HEK293 (cell line): ENCODE measurements at regions not wholly inside any gene's neighbourhood (a gene's known extent, or its start where the extent isn't known, plus 50 kb on each side); places are given as distances from the start of the nearest gene placed in this dataset.

Experiments
- CTCF ChIA-PET: fragments of 350-600 bp; formaldehyde crosslinking; extraction: SDS; loops from one replicate; lab custom pipeline; 2021; ENCODE audit warnings: antibody characterized with exemption; lab: Yijun Ruan, JAX
- POLR2A ChIA-PET: fragments of 300-600 bp; formaldehyde crosslinking; extraction: SDS; loops from one replicate; lab custom pipeline; 2020; ENCODE audit warnings: antibody characterized with exemption, inconsistent platforms; lab: Yijun Ruan, JAX
- H3K27ac ChIP-seq: fragments of 200-500 bp; sonication (Bioruptor generic); 2 replicates; pipeline ENCODE4 v1.5.1; 2014; ENCODE audit warnings: low read depth, low read length, control low read depth, inconsistent platforms; ENCODE audit errors: extremely low read depth
- H3K36me3 ChIP-seq, 2 experiments: fragments of 200-500 bp in 1 of 2; sonication (Bioruptor generic) in 1 of 2; 1 replicate in 1 of 2; 2 replicates in 1 of 2; pipeline ENCODE4 v1.5.1; 2014 to 2017; ENCODE audit warnings: inconsistent platforms in 2 of 2, low read length in 2 of 2; ENCODE audit not compliant: control insufficient read depth in 2 of 2, insufficient read depth in 1 of 2
- H3K4me1 ChIP-seq: fragments of 200-500 bp; sonication (Bioruptor generic); 2 replicates; pipeline ENCODE4 v1.5.1; 2014; ENCODE audit warnings: mild to moderate bottlenecking, low read length, inconsistent platforms; ENCODE audit not compliant: control insufficient read depth, insufficient read depth
- H3K4me3 ChIP-seq: 2 replicates; pipeline ENCODE4 v1.5.1; 2011; ENCODE audit warnings: low read depth, mild to moderate bottlenecking, control low read depth, low read length, moderate library complexity
- H3K9me3 ChIP-seq: fragments of 200-500 bp; sonication (Bioruptor generic); 2 replicates; pipeline ENCODE4 v1.5.1; 2014; ENCODE audit warnings: low read depth, low read length, inconsistent platforms; ENCODE audit not compliant: control insufficient read depth, insufficient read depth
- BCL11B ChIP-seq: fragments of 450-650 bp; formaldehyde crosslinking; IDR thresholded peaks from 2 replicates; pipeline ENCODE4 v1.5.1; 2016; ENCODE audit warnings: low read depth, missing biosample characterization, missing genetic modification characterization
- HOXA7 ChIP-seq: sonication (generic); formaldehyde crosslinking; IDR thresholded peaks from 2 replicates; pipeline ENCODE4 v1.8.1; 2022; ENCODE audit warnings: missing genetic modification reagents, borderline replicate concordance
- SCRT1 ChIP-seq: fragments of 450-650 bp; formaldehyde crosslinking; IDR thresholded peaks from 2 replicates; pipeline ENCODE4 v1.5.1; 2016; ENCODE audit warnings: missing biosample characterization, missing genetic modification characterization, borderline replicate concordance
- YY2 ChIP-seq: fragments of 450-650 bp; formaldehyde crosslinking; IDR thresholded peaks from 2 replicates; pipeline ENCODE4 v1.5.1; 2016; ENCODE audit warnings: missing biosample characterization, missing genetic modification characterization
- ZBTB21 ChIP-seq: fragments of 450-650 bp; formaldehyde crosslinking; IDR thresholded peaks from 2 replicates; pipeline ENCODE4 v1.5.1; 2017; ENCODE audit warnings: missing biosample characterization, missing genetic modification characterization
- ZBTB7A ChIP-seq: fragments of 450-650 bp; formaldehyde crosslinking; IDR thresholded peaks from 2 replicates; pipeline ENCODE4 v1.5.1; 2016; ENCODE audit warnings: low read depth, missing biosample characterization, missing genetic modification characterization
- ZFP69B ChIP-seq: fragments of 450-650 bp; formaldehyde crosslinking; IDR thresholded peaks from 2 replicates; pipeline ENCODE4 v1.5.1; 2016; ENCODE audit warnings: missing biosample characterization, missing genetic modification characterization
- ZNF10 ChIP-seq: fragments of 450-650 bp; formaldehyde crosslinking; IDR thresholded peaks from 2 replicates; pipeline ENCODE4 v1.5.1; 2017; ENCODE audit warnings: missing biosample characterization, missing genetic modification characterization
- ZNF114 ChIP-seq: fragments of 450-650 bp; formaldehyde crosslinking; IDR thresholded peaks from 2 replicates; pipeline ENCODE4 v1.5.0; 2017; ENCODE audit warnings: missing biosample characterization, missing genetic modification characterization
- ZNF121 ChIP-seq: fragments of 450-650 bp; formaldehyde crosslinking; IDR thresholded peaks from 2 replicates; pipeline ENCODE4 v1.5.1; 2016; ENCODE audit warnings: missing biosample characterization, missing genetic modification characterization
- ZNF132 ChIP-seq: fragments of 450-650 bp; formaldehyde crosslinking; IDR thresholded peaks from 2 replicates; pipeline ENCODE4 v1.5.1; 2017; ENCODE audit warnings: missing biosample characterization, missing genetic modification characterization, borderline replicate concordance
- ZNF157 ChIP-seq: fragments of 450-650 bp; formaldehyde crosslinking; IDR thresholded peaks from 2 replicates; pipeline ENCODE4 v1.5.1; 2016; ENCODE audit warnings: missing biosample characterization, missing genetic modification characterization
- ZNF19 ChIP-seq: fragments of 450-650 bp; formaldehyde crosslinking; IDR thresholded peaks from 2 replicates; pipeline ENCODE4; 2016; ENCODE audit warnings: missing biosample characterization, missing genetic modification characterization, low read depth
- ZNF211 ChIP-seq: fragments of 450-650 bp; formaldehyde crosslinking; IDR thresholded peaks from 2 replicates; pipeline ENCODE4 v1.5.1; 2016; ENCODE audit warnings: low read depth, missing biosample characterization, missing genetic modification characterization
- ZNF214 ChIP-seq: fragments of 450-650 bp; formaldehyde crosslinking; IDR thresholded peaks from 2 replicates; pipeline ENCODE4 v1.5.1; 2017; ENCODE audit warnings: missing biosample characterization, mild to moderate bottlenecking, missing genetic modification characterization, borderline replicate concordance
- ZNF292 ChIP-seq: fragments of 450-650 bp; formaldehyde crosslinking; IDR thresholded peaks from 2 replicates; pipeline ENCODE4 v1.5.1; 2016; ENCODE audit warnings: low read depth, missing biosample characterization, missing genetic modification characterization, borderline replicate concordance
- ZNF324 ChIP-seq: fragments of 450-650 bp; formaldehyde crosslinking; IDR thresholded peaks from 2 replicates; pipeline ENCODE4 v1.5.1; 2016; ENCODE audit warnings: missing biosample characterization, missing genetic modification characterization
- ZNF37A ChIP-seq: fragments of 450-650 bp; IDR thresholded peaks from 2 replicates; pipeline ENCODE4 v1.5.1; 2018; ENCODE audit warnings: missing biosample characterization, missing genetic modification characterization
- ZNF391 ChIP-seq: fragments of 450-650 bp; formaldehyde crosslinking; IDR thresholded peaks from 2 replicates; pipeline ENCODE4 v1.5.1; 2016; ENCODE audit warnings: low read depth, missing biosample characterization, missing genetic modification characterization, borderline replicate concordance
- ZNF394 ChIP-seq: fragments of 450-650 bp; formaldehyde crosslinking; IDR thresholded peaks from 2 replicates; pipeline ENCODE4 v1.5.1; 2016; ENCODE audit warnings: missing biosample characterization, missing genetic modification characterization, mild to moderate bottlenecking, moderate library complexity, borderline replicate concordance
- ZNF473 ChIP-seq: fragments of 450-650 bp; formaldehyde crosslinking; IDR thresholded peaks from 2 replicates; pipeline ENCODE4 v1.5.1; 2017; ENCODE audit warnings: missing biosample characterization, missing genetic modification characterization
- ZNF585B ChIP-seq: fragments of 450-650 bp; formaldehyde crosslinking; IDR thresholded peaks from 2 replicates; pipeline ENCODE4 v1.5.1; 2016; ENCODE audit warnings: missing biosample characterization, missing genetic modification characterization
- ZNF670 ChIP-seq: fragments of 450-650 bp; formaldehyde crosslinking; IDR thresholded peaks from 2 replicates; pipeline ENCODE4 v1.5.1; 2016; ENCODE audit warnings: missing biosample characterization, missing genetic modification characterization, low read depth
- ZNF776 ChIP-seq: fragments of 450-650 bp; formaldehyde crosslinking; IDR thresholded peaks from 2 replicates; pipeline ENCODE4 v1.5.0; 2017; ENCODE audit warnings: missing biosample characterization, missing genetic modification characterization, borderline replicate concordance
- TF ChIP-seq, protein P1 (sequence below): fragments of 450-650 bp; formaldehyde crosslinking; IDR thresholded peaks from 2 replicates; pipeline ENCODE4 v1.5.1; 2017; ENCODE audit warnings: missing biosample characterization, missing genetic modification characterization
- TF ChIP-seq, protein P2 (sequence below): fragments of 450-650 bp; formaldehyde crosslinking; IDR thresholded peaks from 2 replicates; pipeline ENCODE4 v1.5.1; 2016; ENCODE audit warnings: missing biosample characterization, missing genetic modification characterization
- TF ChIP-seq, protein P3 (sequence below): IDR thresholded peaks from 2 replicates; pipeline ENCODE4 v1.6.1; 2011; ENCODE audit warnings: mild to moderate bottlenecking, low read depth, low read length, borderline replicate concordance
- TF ChIP-seq, protein P4 (sequence below): fragments of 450-650 bp; formaldehyde crosslinking; IDR thresholded peaks from 2 replicates; pipeline ENCODE4 v1.5.1; 2016; ENCODE audit warnings: missing biosample characterization, missing genetic modification characterization
- TF ChIP-seq, protein P5 (sequence below): fragments of 450-650 bp; formaldehyde crosslinking; IDR thresholded peaks from 2 replicates; pipeline ENCODE4 v1.5.1; 2017; ENCODE audit warnings: missing biosample characterization, mild to moderate bottlenecking, missing genetic modification characterization, moderate library complexity

DNA sequence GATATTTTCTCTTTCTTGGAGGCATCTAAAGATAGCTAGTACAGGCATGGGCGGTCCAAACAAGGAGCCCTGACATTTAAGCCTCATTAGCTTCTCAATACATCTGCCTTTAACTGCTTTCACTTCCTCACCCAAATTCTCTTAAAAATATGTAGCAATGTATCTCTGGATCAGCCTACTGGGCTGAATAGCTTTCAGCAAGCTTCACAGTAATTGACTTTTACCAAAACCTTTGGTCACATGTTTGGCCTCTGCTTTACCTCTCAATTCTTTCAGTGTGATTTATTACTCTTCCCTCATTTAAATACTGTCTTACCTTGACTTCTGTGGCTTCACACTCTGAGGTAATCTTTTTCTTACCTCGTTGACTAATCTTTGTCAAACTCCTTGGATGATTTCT is 1618.1 kb downstream of the GRIK2 start:
- TF ChIP-seq ZNF394 (no peak), ZNF776 (tag by site-specific recombination) (no peak)
- POLR2A ChIA-PET = no interaction called here
- Histone ChIP-seq H3K9me3 (no peaks in the 10 kb centered on the region), H3K27ac (no peak overlapping the region), H3K36me3 (no peaks in the 10 kb centered on the region), H3K4me1 (no peaks in the 10 kb centered on the region), H3K4me3 (no peak overlapping the region)
- CTCF ChIA-PET = interaction anchor here (0.6 kb wide), 2 partner anchors 257 to 847 kb away, joined by 3 to 4 read pairs; no protein-coding TSS in a partner anchor

DNA sequence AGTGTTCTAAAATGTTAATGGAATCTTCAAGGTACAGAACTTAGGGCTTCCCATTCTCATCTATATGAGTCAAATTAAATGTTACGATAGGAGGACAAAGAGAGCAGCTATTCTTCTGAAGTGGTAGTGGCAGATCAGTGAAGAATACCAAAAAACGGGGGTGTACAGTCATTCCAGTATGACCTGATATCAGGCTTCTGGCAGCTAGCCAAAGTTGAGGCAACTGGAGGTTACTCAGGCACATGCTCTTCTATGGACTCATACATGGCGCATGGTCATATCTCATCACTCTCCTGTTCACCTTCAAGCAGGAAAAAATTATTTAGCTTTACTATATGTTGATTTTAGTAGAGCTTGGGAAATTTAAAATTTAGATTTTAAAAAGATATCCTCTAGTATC is 1608.8 kb downstream of the GRIK2 start:
- no peak overlapping the region for H3K27ac ChIP-seq
- no peak for TF ChIP-seq BCL11B (tag by site-specific recombination)
- no peak for TF ChIP-seq HOXA7 (CRISPR knock-in tag)
- TF ChIP-seq ZNF132 (tag by site-specific recombination) = no peak
- TF ChIP-seq ZNF391 = no peak
- TF ChIP-seq, protein P1, sequence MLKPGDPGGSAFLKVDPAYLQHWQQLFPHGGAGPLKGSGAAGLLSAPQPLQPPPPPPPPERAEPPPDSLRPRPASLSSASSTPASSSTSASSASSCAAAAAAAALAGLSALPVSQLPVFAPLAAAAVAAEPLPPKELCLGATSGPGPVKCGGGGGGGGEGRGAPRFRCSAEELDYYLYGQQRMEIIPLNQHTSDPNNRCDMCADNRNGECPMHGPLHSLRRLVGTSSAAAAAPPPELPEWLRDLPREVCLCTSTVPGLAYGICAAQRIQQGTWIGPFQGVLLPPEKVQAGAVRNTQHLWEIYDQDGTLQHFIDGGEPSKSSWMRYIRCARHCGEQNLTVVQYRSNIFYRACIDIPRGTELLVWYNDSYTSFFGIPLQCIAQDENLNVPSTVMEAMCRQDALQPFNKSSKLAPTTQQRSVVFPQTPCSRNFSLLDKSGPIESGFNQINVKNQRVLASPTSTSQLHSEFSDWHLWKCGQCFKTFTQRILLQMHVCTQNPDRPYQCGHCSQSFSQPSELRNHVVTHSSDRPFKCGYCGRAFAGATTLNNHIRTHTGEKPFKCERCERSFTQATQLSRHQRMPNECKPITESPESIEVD (tag by site-specific recombination) = no peak
- no peak for TF ChIP-seq ZNF19 (tag by site-specific recombination)
- TF ChIP-seq ZNF121 (tag by site-specific recombination) = no peak
- TF ChIP-seq, protein P2, sequence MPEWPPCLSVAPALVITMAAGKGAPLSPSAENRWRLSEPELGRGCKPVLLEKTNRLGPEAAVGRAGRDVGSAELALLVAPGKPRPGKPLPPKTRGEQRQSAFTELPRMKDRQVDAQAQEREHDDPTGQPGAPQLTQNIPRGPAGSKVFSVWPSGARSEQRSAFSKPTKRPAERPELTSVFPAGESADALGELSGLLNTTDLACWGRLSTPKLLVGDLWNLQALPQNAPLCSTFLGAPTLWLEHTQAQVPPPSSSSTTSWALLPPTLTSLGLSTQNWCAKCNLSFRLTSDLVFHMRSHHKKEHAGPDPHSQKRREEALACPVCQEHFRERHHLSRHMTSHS (tag by site-specific recombination) = no peak
- no peak for TF ChIP-seq ZNF114
- TF ChIP-seq ZFP69B (tag by site-specific recombination) = no peak
- no peak for TF ChIP-seq ZNF37A
- TF ChIP-seq ZNF10 (tag by site-specific recombination) = no peak
- TF ChIP-seq ZBTB7A = no peak
- TF ChIP-seq ZNF776 (tag by site-specific recombination) = no peak
- H3K36me3 ChIP-seq = no peaks in the 10 kb centered on the region
- CTCF ChIA-PET = no interaction called here
- no peaks in the 10 kb centered on the region for H3K9me3 ChIP-seq
- no peaks in the 10 kb centered on the region for H3K4me1 ChIP-seq
- H3K4me3 ChIP-seq = no peak overlapping the region
- POLR2A ChIA-PET = no interaction called here

DNA sequence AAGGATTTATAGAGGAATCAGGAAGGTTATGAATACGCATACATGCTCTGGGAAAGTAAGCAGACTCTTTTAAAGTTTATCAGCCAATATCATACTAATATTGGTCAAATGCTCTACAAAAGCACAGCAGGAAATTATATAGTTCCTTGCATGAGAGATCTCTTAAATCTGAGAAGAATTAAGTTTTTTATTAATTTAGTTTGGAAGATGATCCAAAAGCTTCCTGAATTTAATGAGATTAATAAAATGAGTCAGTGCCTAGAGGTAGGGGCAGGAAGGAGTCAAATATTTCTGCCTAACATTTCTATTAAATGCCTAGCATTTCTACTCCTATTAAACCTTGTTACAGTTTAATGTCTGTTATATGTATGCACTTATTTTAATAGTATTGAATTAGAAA is 1608.2 kb downstream of the GRIK2 start:
- Histone ChIP-seq H3K4me3 (no peak overlapping the region), H3K27ac (no peak overlapping the region), H3K4me1 (no peaks in the 10 kb centered on the region), H3K9me3 (no peaks in the 10 kb centered on the region), H3K36me3 (no peaks in the 10 kb centered on the region)
- ChIA-PET CTCF (no interaction called here), POLR2A (no interaction called here)
- TF ChIP-seq ZNF157 (tag by site-specific recombination) (no peak), SCRT1 (tag by site-specific recombination) (no peak), ZNF473 (tag by site-specific recombination) (no peak), ZNF324 (tag by site-specific recombination) (no peak), ZNF292 (tag by site-specific recombination) (no peak), ZNF211 (tag by site-specific recombination) (no peak), ZBTB21 (tag by site-specific recombination) (no peak), ZNF214 (tag by site-specific recombination) (no peak), YY2 (no peak), ZNF585B (tag by site-specific recombination) (no peak), ZNF670 (tag by site-specific recombination) (no peak)
- TF ChIP-seq, protein P3, sequence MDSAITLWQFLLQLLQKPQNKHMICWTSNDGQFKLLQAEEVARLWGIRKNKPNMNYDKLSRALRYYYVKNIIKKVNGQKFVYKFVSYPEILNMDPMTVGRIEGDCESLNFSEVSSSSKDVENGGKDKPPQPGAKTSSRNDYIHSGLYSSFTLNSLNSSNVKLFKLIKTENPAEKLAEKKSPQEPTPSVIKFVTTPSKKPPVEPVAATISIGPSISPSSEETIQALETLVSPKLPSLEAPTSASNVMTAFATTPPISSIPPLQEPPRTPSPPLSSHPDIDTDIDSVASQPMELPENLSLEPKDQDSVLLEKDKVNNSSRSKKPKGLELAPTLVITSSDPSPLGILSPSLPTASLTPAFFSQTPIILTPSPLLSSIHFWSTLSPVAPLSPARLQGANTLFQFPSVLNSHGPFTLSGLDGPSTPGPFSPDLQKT = no peak
- TF ChIP-seq, protein P4, sequence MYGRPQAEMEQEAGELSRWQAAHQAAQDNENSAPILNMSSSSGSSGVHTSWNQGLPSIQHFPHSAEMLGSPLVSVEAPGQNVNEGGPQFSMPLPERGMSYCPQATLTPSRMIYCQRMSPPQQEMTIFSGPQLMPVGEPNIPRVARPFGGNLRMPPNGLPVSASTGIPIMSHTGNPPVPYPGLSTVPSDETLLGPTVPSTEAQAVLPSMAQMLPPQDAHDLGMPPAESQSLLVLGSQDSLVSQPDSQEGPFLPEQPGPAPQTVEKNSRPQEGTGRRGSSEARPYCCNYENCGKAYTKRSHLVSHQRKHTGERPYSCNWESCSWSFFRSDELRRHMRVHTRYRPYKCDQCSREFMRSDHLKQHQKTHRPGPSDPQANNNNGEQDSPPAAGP (tag by site-specific recombination) = no peak
- TF ChIP-seq, protein P5, sequence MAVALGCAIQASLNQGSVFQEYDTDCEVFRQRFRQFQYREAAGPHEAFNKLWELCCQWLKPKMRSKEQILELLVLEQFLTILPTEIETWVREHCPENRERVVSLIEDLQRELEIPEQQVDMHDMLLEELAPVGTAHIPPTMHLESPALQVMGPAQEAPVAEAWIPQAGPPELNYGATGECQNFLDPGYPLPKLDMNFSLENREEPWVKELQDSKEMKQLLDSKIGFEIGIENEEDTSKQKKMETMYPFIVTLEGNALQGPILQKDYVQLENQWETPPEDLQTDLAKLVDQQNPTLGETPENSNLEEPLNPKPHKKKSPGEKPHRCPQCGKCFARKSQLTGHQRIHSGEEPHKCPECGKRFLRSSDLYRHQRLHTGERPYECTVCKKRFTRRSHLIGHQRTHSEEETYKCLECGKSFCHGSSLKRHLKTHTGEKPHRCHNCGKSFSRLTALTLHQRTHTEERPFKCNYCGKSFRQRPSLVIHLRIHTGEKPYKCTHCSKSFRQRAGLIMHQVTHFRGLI (tag by site-specific recombination) = no peak
